ENCODE measurements at regions not wholly inside any gene's neighbourhood (a gene's known extent, or its start where the extent isn't known, plus 50 kb on each side); places are given as distances from the start of the nearest gene placed in this dataset.

GRCh38 chr1:38257374-38257773 is 210.8 kb upstream of the POU3F1 start:
- TF ChIP-seq CTCF (IDR thresholded peaks at IDR 0.05) (no peak), POLR2AphosphoS5 (IDR thresholded peaks at IDR 0.05; ENCODE audit: insufficient read depth in 1 of 2, low read depth in 1 of 2) (no peak), POLR2A (IDR thresholded peaks at IDR 0.05) (no peak)

All from vagina (tissue), 2 donors.